GM18508 (cell line): ENCODE measurements at regions not wholly inside any gene's neighbourhood (a gene's known extent, or its start where the extent isn't known, plus 50 kb on each side); places are given as distances from the start of the nearest gene placed in this dataset.
"Not testable (repeated sequence)": the region's sequence is repeated elsewhere in the genome, so short reads cannot be mapped to it uniquely, and the experiment has no call there.

ENCODE experiments used
- ATAC-seq: cut with Tn5 transposase; IDR thresholded peaks from one replicate; pipeline ENCODE4 v1.9.1; 2021; ENCODE audit warnings: moderate number of reproducible peaks; ENCODE audit not compliant: insufficient read depth, unreplicated experiment

DNA sequence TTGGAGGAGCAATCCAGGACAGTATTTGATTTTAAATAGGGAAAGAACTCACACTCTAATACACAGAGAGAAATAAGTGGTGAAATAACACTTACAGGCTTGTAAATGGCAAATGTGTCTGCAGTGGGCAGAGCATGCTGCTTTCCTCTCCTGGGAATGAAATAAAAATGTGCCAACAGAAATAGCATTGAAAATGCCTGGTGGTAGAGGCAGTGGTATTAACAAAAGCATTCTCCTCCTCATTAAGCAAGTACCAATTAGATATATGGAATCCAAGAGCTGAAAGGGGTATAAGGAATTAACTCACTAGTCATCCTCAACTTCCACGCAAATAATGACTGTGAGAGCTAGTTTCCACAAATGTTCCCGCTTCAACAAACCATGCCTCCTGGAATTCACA lies 364.1 kb upstream of the KCNMB2 start:
- ATAC-seq: no peak

GRCh38 chr3:178174201-178174915 lies 361.9 kb upstream of the KCNMB2 start:
- ATAC-seq: no peak

GRCh38 chr3:178181088-178181487 lies 355.1 kb upstream of the KCNMB2 start:
- ATAC-seq: no peak

- no peak for ATAC-seq
These were observed 354.5 kb upstream of the KCNMB2 start for GRCh38 chr3:178181784-178182183.

- ATAC-seq: no peak
These were observed 353.9 kb upstream of the KCNMB2 start for GRCh38 chr3:178182337-178182779.

- ATAC-seq: no peak
These were observed 351.4 kb upstream of the KCNMB2 start for GRCh38 chr3:178184833-178185232.

DNA sequence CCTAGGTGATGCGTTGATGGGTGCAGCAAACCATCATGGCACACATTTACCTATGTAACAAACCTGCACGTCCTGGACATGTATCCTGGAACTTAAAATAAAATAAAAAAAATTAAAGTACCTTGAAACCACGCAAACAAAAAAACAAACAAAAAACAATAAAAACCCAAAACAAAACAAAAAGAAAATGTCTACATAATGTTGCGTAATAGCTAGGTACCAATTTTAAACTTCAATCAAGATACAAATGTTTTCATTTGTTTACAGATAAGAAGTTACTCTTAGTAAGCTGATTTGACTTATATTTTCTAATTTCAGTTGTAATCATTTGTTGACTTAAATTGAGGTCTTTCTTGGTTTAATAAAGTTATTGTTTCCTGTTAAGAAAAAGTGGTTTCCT lies 349.6 kb upstream of the KCNMB2 start:
- ATAC-seq: no peak

DNA sequence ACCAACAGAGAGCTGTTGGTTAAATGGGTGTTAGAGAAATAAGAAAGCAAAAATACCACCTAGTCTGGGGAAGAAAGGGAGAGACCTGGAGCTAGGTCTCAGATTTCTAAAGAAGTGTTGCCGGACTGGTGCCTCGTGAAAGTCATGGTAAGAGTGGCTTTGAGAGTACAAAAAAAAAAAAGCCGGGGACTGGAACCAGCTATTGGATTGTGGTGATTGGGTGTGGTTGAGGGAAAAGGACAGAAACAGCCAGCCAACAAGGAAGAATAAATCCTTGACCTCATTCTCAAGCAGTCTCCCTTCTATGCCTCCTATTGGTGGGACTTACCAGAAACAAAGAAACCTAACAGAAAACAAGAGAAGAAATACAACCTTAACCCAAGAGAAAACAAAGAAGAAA lies 346.4 kb upstream of the KCNMB2 start:
- no peak for ATAC-seq

DNA sequence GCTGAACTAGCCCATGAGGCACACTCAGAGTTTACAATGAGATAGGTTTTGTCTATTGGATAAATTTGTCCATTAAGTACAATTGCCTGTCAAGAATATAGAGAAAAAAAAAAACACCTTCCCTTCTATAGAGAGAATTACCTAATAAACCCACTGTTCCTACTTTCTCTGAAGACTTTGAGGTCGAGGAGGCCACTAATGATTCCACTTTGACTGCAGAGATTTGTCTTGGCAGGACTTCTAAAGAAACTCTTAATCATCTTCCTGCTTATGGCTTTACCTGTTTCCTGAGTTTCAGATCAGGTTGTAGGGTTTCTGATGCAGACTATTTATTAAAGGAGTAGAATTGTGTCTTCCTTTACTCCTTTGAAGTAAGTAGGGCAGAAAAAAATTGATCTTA lies 342.4 kb upstream of the KCNMB2 start:
- ATAC-seq: no peak

GRCh38 chr3:178194539-178194938 lies 341.7 kb upstream of the KCNMB2 start:
- no peak for ATAC-seq

- ATAC-seq: peak; percentile 87
These were observed 340.4 kb upstream of the KCNMB2 start for GRCh38 chr3:178195824-178196223.

GRCh38 chr3:178198329-178198728 lies 337.9 kb upstream of the KCNMB2 start:
- no peak for ATAC-seq

DNA sequence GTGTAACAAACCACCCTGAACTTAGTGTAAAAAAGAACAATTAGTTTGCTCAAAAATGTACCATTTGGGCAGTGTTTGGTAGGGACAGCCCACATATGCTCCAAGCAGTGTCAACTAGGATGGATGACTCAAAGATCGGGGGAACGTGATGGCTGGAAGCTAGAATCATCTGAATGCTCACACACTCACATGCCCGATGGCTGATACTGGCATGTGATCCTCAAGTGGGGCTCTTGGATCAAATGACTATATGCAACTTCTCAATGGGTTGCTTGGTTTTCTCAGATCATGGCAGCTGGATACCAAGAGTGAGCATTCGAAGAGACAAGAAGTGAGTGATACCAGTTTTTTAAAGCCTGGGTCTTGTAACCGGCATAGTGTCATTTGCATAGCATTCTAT lies 335.9 kb upstream of the KCNMB2 start:
- ATAC-seq: no peak

GRCh38 chr3:178201714-178202113 lies 334.5 kb upstream of the KCNMB2 start:
- no peak for ATAC-seq

GRCh38 chr3:178202194-178202593 lies 334.0 kb upstream of the KCNMB2 start:
- no peak for ATAC-seq

DNA sequence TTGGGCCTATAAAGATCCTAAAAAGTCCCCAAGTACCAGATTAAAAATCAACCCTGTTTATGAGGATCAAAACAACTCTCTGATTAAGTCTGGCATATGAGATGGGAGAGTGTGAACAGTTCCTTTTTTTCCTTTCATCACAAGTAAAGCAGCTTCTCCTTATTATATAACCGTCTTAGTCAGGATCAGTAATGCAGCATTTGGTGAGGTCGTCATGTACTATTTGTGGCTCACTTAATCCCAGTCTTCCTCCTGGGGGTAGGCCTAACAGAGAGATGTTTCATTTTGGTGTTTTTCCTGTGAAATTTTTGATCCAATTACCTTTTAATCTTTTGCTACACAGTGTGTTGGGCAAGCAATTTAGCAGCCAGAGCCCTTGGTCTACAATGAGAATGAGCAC lies 333.1 kb upstream of the KCNMB2 start:
- no peak for ATAC-seq

- no peak for ATAC-seq
These were observed 332.6 kb upstream of the KCNMB2 start for GRCh38 chr3:178203650-178204049.

GRCh38 chr3:178205740-178206139 lies 330.5 kb upstream of the KCNMB2 start:
- ATAC-seq: no peak

DNA sequence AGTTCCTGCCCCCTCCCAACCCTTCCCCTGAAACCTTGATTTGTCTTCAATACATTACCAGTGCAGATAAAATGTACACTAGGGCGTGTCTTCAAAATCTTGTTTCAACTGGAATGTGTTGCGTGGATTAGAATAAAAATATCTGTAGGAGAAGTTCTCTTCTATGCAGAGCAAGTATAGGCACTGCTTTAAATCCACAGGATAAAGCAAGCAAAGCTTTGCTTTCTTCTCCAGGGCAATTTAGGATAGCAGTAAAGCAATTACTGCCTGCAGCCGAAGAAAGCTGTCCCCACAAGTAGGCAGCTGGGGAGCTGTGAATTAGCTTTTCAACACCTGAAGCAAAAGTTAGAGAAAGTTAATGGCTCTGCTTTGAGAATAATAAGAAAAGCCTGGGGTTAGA lies 329.7 kb upstream of the KCNMB2 start:
- no peak for ATAC-seq

DNA sequence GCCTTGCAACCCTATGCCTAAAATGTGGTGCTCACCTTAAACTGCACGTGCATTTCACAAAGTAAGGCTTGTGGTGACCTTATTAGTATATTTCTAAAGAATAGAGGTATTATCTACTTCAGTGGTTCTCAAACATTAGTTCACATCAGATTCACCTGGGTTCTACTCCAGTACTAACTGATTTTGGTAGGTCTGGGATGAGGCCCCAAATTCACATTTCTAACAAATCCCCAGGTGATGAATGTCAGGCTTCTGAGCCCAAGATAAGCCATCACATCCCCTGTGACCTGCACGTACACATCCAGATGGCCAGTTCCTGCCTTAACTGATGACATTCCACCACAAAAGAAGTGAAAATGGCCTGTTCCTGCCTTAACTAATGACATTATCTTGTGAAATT lies 329.1 kb upstream of the KCNMB2 start:
- not testable (repeated sequence) for ATAC-seq

DNA sequence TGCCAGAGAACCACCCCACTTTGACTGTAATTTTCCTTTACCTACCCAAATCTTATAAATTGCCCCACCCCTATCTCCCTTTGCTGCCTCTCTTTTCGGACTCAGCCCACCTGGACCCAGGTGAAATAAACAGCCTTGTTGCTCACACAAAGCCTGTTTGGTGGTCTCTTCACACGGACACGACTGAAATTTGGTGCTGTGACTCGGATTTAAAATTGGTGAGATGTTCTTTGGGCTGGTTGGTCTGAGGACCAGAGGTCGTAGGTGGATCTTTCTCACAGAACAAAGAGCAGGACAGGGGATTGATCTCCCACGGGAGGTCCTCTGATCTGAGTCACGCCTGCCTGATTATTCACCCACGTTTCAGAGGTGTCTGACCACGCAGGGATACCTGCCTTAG lies 328.6 kb upstream of the KCNMB2 start:
- not testable (repeated sequence) for ATAC-seq

DNA sequence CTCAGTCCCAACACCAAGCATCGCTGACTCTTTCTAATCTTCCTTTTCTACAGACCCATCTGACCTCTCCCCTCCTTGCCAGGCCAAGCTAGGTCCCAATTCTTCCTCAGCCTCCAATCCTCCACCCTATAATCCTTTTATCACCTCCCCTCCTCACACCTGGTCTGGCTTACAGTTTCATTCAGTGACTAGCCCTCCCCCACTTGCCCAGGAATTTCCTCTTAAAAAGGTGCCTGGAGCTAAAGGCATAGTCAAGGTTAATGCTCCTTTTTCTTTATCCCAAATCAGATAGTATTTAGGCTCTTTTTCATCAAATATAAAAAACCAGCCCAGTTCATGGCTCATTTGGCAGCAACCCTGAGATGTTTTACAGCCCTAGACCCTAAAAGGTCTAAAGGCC lies 327.1 kb upstream of the KCNMB2 start:
- ATAC-seq: not testable (repeated sequence)

DNA sequence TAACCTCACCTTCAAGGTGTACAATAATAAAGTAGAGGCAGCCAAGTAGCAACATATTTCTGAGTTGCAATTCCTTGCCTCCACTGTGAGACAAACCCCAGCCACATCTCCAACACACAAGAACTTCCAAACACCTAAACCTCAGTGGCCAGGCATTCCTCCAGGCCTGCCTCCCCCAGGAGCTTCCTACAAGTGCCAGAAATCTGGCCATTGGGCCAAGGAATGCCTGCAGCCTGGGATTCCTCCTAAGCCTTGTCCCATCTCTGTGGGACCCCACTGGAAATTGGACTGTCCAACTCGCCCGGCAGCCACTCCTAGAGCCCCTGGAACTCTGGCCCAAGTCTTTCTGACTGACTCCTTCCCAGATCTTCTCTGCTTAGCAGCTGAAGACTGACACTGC lies 326.6 kb upstream of the KCNMB2 start:
- ATAC-seq: not testable (repeated sequence)
